ENCODE measurements at regions not wholly inside any gene's neighbourhood (a gene's known extent, or its start where the extent isn't known, plus 50 kb on each side); places are given as distances from the start of the nearest gene placed in this dataset.

DNA sequence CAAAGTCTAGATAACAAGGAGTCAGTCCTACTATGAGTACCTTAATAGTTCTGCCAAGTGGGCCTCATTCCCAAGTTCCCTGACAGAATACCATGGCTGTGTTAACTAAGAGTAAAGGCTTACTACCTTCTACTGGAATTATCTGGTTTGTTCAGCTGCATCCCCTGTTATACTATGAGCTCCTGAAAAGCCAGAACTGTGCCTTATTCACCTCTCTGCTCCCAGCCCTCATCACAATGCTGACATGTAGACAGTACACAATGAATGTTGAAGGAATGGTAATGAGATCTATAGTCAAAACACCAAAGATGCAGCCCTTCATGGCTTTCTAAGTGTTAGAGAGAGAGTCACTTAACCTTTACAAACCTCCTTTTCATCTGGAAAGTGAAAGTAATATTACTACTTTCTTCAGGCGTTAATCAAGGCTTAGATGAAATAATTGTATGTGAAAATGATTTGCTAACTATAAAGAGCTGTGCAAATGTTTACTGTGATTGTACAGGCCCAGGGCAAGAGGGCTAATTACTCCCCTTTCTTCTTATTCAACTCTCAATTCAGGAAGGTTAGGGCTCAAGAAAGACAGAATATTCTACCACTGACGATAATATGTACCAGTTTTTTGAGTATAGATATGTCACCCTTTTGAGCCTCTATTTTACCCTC is 70.3 kb upstream of the MROH9 start:
- DNase-seq: no peak

DNA sequence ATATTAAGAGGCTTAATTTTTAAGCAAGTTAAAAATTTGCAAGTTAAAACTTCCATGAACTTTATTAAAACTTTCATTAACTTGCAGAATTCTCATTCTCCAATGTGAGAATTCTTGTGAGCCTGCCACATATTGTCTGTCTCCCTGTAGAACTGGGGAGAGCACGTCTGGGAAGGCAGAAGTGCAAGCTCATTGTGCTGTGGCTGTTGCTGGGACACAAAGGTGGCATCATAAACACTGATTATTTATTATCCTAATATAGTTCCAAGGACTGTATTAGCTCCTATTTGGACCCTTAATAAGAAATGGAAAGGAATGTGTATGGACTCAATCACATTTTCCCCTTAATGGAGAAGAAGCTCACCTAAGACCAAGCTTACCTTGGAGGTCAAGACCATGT is 68.7 kb upstream of the MROH9 start:
- DNase-seq: no peak

DNA sequence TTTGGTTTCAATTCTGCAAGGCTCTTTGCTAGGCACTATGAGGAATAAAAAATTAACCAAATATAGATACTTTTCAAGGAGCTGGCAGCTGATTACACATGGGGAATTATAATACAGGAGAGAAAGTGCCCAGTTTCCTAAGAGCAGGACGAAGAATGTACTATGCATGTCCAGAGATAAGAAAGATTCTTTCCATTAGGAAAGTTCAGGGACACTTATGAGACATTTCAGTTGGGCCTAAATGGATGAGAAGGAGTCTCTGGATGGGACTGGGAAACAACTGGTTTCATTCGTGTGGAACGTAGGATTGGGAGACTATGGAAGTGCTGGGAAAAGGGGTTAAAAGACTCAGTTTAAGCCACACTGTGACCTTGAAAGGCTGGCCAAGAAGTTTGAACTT is 63.5 kb upstream of the MROH9 start:
- DNase-seq: no peak

DNA sequence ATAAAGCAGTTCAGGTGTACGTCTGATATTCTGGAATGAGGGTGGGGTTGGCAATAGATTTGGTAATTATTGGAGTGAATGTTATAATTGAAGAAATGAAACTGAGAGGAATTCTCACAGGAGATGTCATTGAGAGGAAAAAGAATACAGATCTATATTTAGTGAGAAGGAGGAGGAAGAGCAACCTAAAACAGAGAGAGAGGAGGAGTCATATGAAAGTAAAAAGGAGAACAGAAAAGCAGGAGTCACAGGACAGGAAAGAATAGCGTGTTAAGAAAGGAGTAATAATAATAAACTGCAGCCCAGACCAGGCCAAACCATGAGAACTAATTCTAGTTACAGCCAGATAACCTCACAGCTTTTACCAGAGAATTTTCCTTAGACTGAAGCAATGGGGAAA is 62.7 kb upstream of the MROH9 start:
- no peak for DNase-seq

DNA sequence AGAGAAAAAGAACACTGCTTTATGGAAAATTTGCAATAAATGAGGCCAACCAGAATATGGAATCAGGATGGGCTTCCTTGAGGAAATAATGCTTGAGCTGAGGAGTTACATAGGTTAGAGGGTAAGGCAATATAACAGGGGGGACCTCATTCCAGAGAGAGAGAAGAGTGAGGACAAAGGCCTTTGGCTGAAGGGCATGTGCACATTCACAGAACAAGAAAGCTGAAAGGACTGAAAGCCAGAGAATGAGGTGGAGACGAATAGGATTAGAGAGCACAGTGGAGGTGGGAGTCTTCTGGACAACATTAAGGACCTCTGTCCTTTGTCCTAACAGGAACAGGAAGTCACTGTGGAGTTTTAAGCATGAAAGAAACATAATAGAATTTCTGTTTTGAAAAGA is 60.7 kb upstream of the MROH9 start:
- no peak for DNase-seq

DNA sequence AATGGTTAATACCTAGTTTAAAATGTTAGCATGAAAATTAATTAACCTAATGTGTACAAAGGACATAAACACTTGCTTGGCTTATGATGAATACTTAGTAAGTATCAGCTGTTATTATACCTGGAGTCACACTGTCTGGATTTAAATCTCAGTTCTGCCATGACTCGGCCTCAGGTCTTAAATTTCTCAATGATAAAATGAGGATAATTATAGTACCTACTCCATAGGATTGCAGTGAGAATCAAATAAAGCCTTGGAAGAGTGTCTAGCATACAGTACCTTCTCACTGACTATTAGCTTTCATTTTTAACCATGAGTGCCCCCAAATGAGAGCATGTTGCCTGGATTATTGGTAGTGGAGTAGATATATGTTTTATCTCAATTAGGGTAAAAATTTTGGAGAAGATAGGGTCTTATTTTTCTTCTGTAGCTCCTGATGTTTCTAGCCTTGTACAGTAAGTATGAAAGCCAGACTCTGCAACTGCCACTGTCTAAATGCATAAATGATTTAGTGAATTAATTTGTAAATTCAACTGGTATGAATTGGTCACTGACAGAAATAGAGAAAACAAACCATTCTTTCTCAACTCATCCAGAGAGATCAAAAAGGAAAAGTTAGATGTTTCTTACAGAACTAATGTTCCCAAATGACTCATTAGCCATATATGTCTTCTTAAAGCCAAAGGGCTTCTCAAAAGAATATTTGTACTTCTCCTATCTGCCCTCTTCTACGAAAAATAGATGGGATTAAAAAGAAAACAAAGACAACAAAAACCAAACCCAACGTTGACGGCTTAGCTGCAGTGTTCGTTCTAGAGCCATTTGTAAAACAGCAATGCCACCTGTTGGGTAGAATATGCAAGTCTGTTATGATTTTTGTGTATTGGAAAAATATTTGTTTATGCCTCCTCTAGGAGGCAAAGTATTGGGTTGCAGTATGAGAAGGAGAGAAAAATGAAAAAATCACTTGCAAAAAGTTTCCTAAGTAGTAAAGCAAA is 53.8 kb upstream of the MROH9 start:
- DNase-seq: peak; percentile 36
